EL (cell line): ENCODE measurements at regions not wholly inside any gene's neighbourhood (a gene's known extent, or its start where the extent isn't known, plus 50 kb on each side); places are given as distances from the start of the nearest gene placed in this dataset.

Source experiments
- DNase-seq: peaks from one replicate; pipeline ENCODE4 v3.0.0-alpha.2; 2016

- DNase-seq: no peak
Observed at GRCh38 chr14:98999345-98999744, 272.7 kb downstream of the BCL11B start.

GRCh38 chr14:98999901-99000300, 272.1 kb downstream of the BCL11B start:
- DNase-seq: no peak

DNA sequence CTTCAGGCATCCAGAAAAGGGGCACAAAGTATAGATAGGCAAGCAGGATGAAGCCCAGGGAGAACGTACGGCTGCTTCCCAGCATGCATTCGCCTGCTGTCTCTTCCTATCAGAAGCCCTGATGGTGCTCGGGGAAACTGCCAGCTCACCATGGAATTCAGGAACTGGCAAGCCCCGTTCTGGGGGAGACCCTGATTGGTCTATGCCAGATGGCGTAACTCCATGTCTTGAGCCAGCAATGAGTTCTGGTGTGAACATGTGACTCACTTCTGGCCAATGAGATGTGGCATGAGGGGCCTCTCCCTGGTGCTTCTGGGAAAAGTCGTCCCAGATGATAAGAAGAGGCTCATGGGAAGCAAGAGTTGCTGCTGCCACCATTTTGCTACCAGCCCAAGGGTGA, 270.8 kb downstream of the BCL11B start:
- DNase-seq: no peak

GRCh38 chr14:99003646-99004045, 268.4 kb downstream of the BCL11B start:
- no peak for DNase-seq

- no peak for DNase-seq
Observed at GRCh38 chr14:99004112-99004511, 267.9 kb downstream of the BCL11B start.

- DNase-seq: no peak
Observed at GRCh38 chr14:99006276-99006675, 265.7 kb downstream of the BCL11B start.

GRCh38 chr14:99007795-99008194, 264.2 kb downstream of the BCL11B start:
- no peak for DNase-seq

GRCh38 chr14:99009871-99010270, 262.1 kb downstream of the BCL11B start:
- no peak for DNase-seq

DNA sequence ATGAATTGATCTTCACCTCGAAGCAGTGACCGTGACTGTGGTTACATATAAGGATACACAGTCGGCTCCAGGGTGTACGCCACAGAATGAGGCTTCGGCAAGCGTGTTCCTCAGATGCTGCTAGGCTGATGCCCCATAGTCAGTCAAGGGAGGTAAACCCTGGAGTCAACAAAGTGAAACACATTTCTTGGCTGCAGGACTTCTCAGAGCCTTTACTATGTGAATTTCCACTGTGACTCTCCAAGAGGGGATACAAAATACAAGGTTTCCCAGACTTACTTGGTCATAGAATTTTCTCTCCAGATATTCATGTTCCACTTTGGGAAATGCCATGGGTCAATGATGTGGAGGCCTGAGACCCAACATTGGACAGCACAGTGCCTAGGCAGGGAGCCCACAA, 260.6 kb downstream of the BCL11B start:
- DNase-seq: no peak

- DNase-seq: no peak
Observed at GRCh38 chr14:99012703-99013102, 259.3 kb downstream of the BCL11B start.

GRCh38 chr14:99015833-99016232, 256.2 kb downstream of the BCL11B start:
- no peak for DNase-seq

DNA sequence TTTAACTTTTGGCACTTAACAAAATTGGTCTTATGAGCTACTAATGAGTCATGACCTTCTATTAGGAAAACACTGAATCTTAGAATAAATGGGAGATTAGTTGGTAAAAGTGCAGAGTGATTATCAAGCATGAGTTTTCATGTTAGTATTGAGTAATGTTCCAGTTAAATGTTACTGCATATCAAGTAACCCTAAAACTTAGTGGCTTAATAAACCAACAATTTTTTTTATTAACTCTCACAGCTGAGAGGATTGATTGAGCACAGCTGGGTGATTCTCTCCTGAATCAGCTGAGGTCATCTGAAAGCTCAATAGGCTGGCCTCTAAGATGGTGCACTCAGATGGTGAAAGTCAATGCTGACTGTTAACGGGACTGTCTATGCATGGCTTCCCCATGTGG, 248.6 kb downstream of the BCL11B start:
- no peak for DNase-seq

DNA sequence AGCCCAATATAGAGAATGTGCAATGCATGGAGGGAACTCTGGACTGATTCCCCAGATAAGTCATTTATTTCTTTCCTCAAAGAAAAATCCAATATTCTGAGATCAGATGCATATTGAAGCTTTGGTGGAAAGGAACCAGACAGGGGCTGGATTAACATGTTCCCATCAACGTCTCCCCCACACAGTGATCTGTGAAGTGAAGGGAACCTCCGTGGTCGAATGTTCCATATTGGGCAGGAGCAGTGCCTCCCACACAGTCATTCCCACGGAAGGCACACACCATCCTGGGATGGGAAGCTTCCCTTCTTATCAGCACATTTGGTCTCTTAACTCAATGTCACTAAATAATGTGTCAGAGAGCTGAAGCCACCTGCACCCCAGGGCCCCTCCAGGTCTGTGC, 247.1 kb downstream of the BCL11B start:
- DNase-seq: no peak

DNA sequence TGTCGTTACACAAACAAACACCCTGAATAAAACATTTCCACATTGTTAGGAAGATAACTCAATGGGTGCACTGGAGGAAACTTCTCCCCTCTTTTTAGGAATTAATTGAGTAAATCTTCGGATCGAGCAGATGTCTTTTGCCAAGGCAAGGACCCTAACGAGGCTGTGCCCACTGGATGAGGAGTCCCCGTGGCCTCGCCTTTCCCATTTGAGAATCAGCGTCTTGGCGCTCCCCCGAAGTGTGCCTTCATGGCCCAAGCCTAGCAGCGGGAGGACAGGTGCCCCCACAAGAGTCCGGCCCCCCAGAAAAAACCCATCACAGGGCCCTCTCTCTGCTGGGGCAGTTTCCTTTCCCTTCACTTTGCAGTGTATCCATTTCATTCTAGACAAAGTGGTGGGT, 246.6 kb downstream of the BCL11B start:
- no peak for DNase-seq

GRCh38 chr14:99026471-99026870, 245.5 kb downstream of the BCL11B start:
- no peak for DNase-seq

GRCh38 chr14:99028041-99028440, 244.0 kb downstream of the BCL11B start:
- no peak for DNase-seq

GRCh38 chr14:99028521-99028920, 243.5 kb downstream of the BCL11B start:
- DNase-seq: no peak

GRCh38 chr14:99029145-99029915, 242.7 kb downstream of the BCL11B start:
- DNase-seq: no peak

DNA sequence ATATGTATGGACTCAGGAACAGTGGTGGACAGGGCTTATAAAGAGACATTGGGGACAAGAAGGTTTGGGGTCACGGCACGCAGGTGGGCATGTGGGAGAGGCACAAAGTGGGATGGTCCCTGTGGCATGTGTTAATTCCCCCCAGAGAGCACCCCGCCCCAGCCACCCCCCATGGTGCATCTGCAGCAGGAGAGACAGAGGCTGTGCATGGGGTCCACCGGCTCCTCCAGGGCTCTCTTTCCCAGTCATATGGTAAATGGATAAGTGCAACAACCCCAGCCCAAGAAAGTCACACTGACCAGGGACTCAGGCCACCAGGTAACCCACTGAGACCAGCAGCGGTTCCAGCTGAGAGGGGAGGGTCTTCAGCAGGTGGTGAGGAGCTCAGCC, 242.1 kb downstream of the BCL11B start:
- no peak for DNase-seq

DNA sequence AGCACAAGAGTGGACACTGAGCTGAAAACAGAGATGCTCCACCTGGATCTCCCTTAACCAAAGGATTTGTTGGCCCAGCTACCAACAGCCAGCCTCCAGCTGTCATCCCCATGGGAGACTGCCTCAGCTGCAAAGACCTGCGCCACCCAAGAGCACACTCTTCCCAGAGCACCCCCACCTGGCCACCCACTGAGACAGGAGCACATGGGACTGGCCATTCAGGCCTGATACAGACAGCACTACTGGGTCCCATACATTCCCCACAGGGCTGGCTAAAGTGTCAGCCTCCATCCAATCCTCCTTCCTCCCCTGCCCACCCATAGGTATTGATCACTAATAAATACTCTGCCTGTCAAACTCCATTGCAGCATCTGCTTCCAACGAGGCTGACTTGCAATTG, 241.5 kb downstream of the BCL11B start:
- no peak for DNase-seq

DNA sequence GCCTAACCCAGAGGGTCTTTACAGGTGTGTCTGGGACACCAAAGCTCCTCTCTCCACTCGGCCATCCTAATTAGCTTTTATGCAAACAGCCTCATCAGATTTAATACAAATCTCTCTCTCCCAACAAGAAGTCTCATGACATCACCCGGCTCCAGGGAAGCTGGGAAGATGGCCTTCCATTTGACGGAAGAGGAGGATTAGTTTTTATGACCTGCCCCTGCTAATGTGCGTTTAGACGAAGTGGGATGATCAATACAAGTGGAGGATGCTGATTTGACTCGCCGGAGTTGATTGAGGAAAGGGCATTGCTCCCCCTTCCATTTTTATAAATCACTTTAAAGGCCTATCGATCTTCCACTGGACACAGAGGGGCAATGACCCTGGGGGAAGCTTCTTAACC, 239.2 kb downstream of the BCL11B start:
- DNase-seq: no peak

GRCh38 chr14:99033951-99034350, 238.0 kb downstream of the BCL11B start:
- DNase-seq: no peak

- no peak for DNase-seq
Observed at GRCh38 chr14:99034711-99035171, 237.3 kb downstream of the BCL11B start.

- DNase-seq: no peak
Observed at GRCh38 chr14:99035268-99035667, 236.7 kb downstream of the BCL11B start.
